Sigmoid colon (tissue), 6 donors: ENCODE measurements at regions not wholly inside any gene's neighbourhood (a gene's known extent, or its start where the extent isn't known, plus 50 kb on each side); places are given as distances from the start of the nearest gene placed in this dataset.
"Not testable (repeated sequence)": the region's sequence is repeated elsewhere in the genome, so short reads cannot be mapped to it uniquely, and the experiment has no call there.

Experiments
- DNase-seq: peaks from one replicate; pipeline ENCODE4 v3.0.0-alpha.2; 2019
- H3K27ac ChIP-seq, 4 donors: fragments of 200-600 bp; sonication (generic); one replicate each; pipeline ENCODE4 v1.5.1; 2016 to 2019; ENCODE audit warnings: mild to moderate bottlenecking in 1 of 4
- H3K27me3 ChIP-seq, 3 donors: fragments of 200-600 bp; sonication (generic); one replicate each; pipeline ENCODE4 v1.5.1; 2019; ENCODE audit warnings: mild to moderate bottlenecking in 1 of 3
- H3K36me3 ChIP-seq, 4 donors: fragments of 200-600 bp; sonication (generic); one replicate each; pipeline ENCODE4 v1.5.1; 2016 to 2019
- H3K4me1 ChIP-seq, 4 donors: fragments of 200-600 bp; sonication (generic); one replicate each; pipeline ENCODE4 v1.5.1; 2017 to 2019
- H3K4me3 ChIP-seq, 4 donors: fragments of 200-600 bp; sonication (generic); one replicate each; pipeline ENCODE4 v1.5.1; 2017 to 2019; ENCODE audit warnings: mild to moderate bottlenecking in 2 of 4, moderate library complexity in 1 of 4
- H3K9me3 ChIP-seq, 4 donors: fragments of 200-600 bp in 3 of 4; sonication (generic) in 3 of 4; one replicate each; pipeline versions ENCODE4 v1.5.1 to v1.6.1; 2013 to 2019
- EP300 ChIP-seq, 4 donors: sonication (generic); formaldehyde crosslinking; IDR thresholded peaks; one replicate each; pipeline ENCODE4 v1.6.1; 2017; ENCODE audit warnings: antibody characterized with exemption in 4 of 4
- POLR2A ChIP-seq, 2 donors: fragments of 450-650 bp; IDR thresholded peaks; one replicate each; pipeline ENCODE4 v1.6.1; 2016; ENCODE audit warnings: antibody characterized with exemption in 2 of 2, mild to moderate bottlenecking in 2 of 2, moderate library complexity in 2 of 2
- POLR2AphosphoS5 ChIP-seq, 4 donors: sonication (generic); formaldehyde crosslinking; IDR thresholded peaks; one replicate each; pipeline ENCODE4 v1.6.1; 2017; ENCODE audit warnings: antibody characterized with exemption in 4 of 4
- WGBS, 2 donors: extraction: QIAGEN DNeasy Blood & Tissue Kit; methylation state at CpG; one replicate each; pipeline ENCODE4 v1.1.7; 2013; 5-methylcytosine and 5-hydroxymethylcytosine counted together
- intact Hi-C: fragments of 100-400 bp; cut with DNase I; formaldehyde crosslinking; loops from one replicate; pipeline ENCODE4 v1.15.1; 2023
- TF ChIP-seq, protein P1 (sequence below), 4 experiments: fragments of 450-650 bp in 3 of 4; fragments of 200-600 bp in 1 of 4; IDR thresholded peaks; one replicate each; pipeline ENCODE4 v1.5.1; 2016 to 2019; ENCODE audit warnings: antibody characterized with exemption in 4 of 4, mild to moderate bottlenecking in 3 of 4, moderate library complexity in 2 of 4
- donor health status: healthy with polysubstance abuse.
- donor health status: healthy.

DNA sequence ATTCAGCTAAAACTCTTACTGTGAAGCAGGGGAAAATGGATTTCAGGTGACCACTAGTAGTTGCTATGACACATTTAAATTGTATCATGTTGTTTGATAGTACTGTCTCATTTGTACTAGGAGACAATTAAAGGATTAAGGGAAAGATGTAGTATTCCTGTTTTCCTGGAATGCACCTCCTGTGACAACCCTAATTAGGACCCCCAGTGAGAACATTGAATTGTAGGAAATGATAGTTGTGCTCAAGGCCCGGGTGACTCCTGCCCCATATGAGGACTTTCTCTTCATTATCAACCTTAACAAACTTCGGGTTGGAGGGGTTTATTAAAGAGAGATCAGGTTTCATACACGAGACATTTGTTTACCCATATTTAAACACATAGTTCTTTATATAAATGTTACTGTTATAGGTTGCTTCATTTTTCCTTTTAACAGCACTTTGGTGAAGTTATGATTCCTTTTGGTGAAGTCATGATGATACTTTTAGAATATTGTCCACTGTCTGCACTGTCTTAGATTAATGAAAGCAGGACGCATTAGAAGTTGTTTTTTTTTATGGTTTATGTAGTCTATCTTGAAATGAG lies 392.6 kb upstream of the NAALADL2 start:
- Histone ChIP-seq H3K9me3 (no peaks in the 10 kb centered on the region), H3K27ac (no peak overlapping the region), H3K4me3 (no peak overlapping the region), H3K36me3 (no peaks in the 10 kb centered on the region), H3K27me3 (no peaks in the 10 kb centered on the region), H3K4me1 (no peaks in the 10 kb centered on the region)
- intact Hi-C loops: no loop called here
- TF ChIP-seq, protein P1, sequence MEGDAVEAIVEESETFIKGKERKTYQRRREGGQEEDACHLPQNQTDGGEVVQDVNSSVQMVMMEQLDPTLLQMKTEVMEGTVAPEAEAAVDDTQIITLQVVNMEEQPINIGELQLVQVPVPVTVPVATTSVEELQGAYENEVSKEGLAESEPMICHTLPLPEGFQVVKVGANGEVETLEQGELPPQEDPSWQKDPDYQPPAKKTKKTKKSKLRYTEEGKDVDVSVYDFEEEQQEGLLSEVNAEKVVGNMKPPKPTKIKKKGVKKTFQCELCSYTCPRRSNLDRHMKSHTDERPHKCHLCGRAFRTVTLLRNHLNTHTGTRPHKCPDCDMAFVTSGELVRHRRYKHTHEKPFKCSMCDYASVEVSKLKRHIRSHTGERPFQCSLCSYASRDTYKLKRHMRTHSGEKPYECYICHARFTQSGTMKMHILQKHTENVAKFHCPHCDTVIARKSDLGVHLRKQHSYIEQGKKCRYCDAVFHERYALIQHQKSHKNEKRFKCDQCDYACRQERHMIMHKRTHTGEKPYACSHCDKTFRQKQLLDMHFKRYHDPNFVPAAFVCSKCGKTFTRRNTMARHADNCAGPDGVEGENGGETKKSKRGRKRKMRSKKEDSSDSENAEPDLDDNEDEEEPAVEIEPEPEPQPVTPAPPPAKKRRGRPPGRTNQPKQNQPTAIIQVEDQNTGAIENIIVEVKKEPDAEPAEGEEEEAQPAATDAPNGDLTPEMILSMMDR (IDR thresholded peaks at IDR 0.05): no peak
- TF ChIP-seq EP300 (IDR thresholded peaks at IDR 0.05) (no peak), POLR2AphosphoS5 (IDR thresholded peaks at IDR 0.05) (no peak), POLR2A (IDR thresholded peaks at IDR 0.05) (no peak)
- 73 to 74% methylated on average over 4 of the region's 4 CpGs for WGBS, 2 donors
- no peak for DNase-seq

DNA sequence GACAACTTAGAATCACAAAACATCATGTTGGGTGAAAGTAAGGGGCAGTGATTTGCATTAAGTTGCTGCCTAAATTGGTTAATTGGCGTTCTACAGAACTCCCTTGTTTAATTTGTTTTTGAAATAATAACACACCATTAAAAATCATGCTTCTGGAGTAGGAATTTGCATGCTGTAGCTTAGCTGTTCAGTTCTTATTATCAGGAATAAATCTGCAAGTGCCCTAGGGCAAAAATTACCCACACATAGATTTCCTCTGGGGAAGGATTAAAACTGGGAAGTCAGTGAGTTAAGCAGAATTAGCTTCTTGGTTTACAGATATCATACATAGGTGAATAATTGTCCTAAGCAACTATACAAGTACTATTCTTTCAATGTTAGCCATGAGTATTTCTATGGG lies 381.6 kb upstream of the NAALADL2 start:
- WGBS, 2 donors: 90% methylated on average over 1 of the region's 1 CpG
- TF ChIP-seq, protein P1 (IDR thresholded peaks at IDR 0.05): no peak
- TF ChIP-seq POLR2AphosphoS5 (IDR thresholded peaks at IDR 0.05) (no peak), POLR2A (IDR thresholded peaks at IDR 0.05) (no peak), EP300 (IDR thresholded peaks at IDR 0.05) (no peak)
- intact Hi-C loops: no loop called here
- Histone ChIP-seq H3K4me1 (no peaks in the 10 kb centered on the region), H3K4me3 (no peak overlapping the region), H3K27me3 (no peaks in the 10 kb centered on the region), H3K27ac (no peak overlapping the region), H3K9me3 (no peaks in the 10 kb centered on the region), H3K36me3 (no peaks in the 10 kb centered on the region)
- DNase-seq: no peak

DNA sequence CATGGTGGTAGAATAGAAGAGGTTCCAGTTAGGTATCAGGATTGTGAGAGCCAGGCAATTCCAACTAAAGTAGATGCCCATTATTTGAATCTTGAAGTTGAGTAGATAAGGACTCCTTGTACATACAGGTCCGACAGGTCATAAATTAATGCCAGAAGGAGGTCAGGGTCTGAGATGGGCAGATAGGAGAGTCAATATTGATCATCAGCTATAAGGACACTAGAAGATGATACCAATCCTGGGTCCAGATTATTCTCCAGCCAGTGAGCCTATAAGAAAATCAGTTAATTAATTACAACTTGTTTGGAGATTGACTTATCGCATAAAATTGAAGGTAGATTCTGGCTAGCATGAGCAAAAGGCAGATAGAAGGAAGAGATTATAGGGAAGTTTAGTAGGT lies 378.4 kb upstream of the NAALADL2 start:
- Histone ChIP-seq H3K27ac (no peak overlapping the region), H3K27me3 (no peaks in the 10 kb centered on the region), H3K9me3 (no peaks in the 10 kb centered on the region), H3K4me1 (no peaks in the 10 kb centered on the region), H3K4me3 (no peak overlapping the region), H3K36me3 (no peaks in the 10 kb centered on the region)
- DNase-seq: no peak
- intact Hi-C loops: no loop called here
- 93 to 98% methylated on average over 2 of the region's 2 CpGs for WGBS, 2 donors
- TF ChIP-seq POLR2A (IDR thresholded peaks at IDR 0.05) (no peak), EP300 (IDR thresholded peaks at IDR 0.05) (no peak), POLR2AphosphoS5 (IDR thresholded peaks at IDR 0.05) (no peak)
- TF ChIP-seq, protein P1 (IDR thresholded peaks at IDR 0.05): no peak

DNA sequence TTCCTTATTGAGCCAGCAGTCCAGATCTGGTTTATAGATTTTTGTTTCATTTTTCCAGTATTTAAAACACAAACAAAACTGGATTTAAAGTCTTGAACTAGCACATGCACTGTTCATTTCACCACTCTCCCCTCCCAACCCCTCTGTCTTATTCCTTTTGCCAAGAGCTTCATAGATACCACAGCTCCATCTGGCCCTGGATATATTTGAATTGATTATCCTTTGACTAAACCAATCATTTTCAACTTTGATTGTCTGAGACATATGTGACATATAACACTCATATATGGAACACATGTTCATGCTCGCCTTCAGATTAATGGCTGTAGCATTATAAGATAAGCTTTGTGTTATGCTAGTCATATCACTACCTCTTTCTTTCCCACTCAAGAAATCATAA lies 376.6 kb upstream of the NAALADL2 start:
- Histone ChIP-seq H3K27ac (no peak overlapping the region), H3K4me1 (no peaks in the 10 kb centered on the region), H3K36me3 (no peaks in the 10 kb centered on the region), H3K9me3 (no peaks in the 10 kb centered on the region), H3K27me3 (no peaks in the 10 kb centered on the region), H3K4me3 (no peak overlapping the region)
- intact Hi-C loops: no loop called here
- no peak for DNase-seq
- WGBS, 2 donors: 89 to 96% methylated on average over 1 of the region's 1 CpG
- TF ChIP-seq, protein P1 (IDR thresholded peaks at IDR 0.05): no peak
- no peak for TF ChIP-seq POLR2A (IDR thresholded peaks at IDR 0.05)
- no peak for TF ChIP-seq POLR2AphosphoS5 (IDR thresholded peaks at IDR 0.05)
- TF ChIP-seq EP300 (IDR thresholded peaks at IDR 0.05): no peak

DNA sequence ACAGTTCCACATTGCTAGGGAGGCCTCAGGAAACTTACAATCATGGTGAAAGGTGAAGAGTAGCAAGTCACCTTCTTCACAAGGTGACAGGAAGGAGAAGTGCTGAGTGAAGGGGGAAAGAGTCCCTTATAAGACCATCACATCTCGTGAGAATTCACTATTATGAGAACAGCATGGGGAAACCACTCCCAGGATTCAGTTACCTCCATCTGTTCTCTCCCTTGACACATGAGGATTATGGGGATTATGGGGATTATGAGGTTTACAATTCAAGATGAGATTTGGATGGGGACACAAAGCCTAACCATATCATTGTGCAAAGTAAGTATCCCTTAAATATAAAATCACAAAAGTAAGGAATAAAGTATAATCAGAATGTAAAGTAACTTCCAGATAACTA lies 375.9 kb upstream of the NAALADL2 start:
- Histone ChIP-seq H3K9me3 (no peaks in the 10 kb centered on the region), H3K27ac (no peak overlapping the region), H3K27me3 (no peaks in the 10 kb centered on the region), H3K4me3 (no peak overlapping the region), H3K4me1 (no peaks in the 10 kb centered on the region), H3K36me3 (no peaks in the 10 kb centered on the region)
- DNase-seq: no peak
- intact Hi-C loops: no loop called here
- 72 to 73% methylated on average over 1 of the region's 1 CpG for WGBS, 2 donors
- TF ChIP-seq POLR2AphosphoS5 (IDR thresholded peaks at IDR 0.05) (no peak), POLR2A (IDR thresholded peaks at IDR 0.05) (no peak), EP300 (IDR thresholded peaks at IDR 0.05) (no peak)
- TF ChIP-seq, protein P1 (IDR thresholded peaks at IDR 0.05): no peak

DNA sequence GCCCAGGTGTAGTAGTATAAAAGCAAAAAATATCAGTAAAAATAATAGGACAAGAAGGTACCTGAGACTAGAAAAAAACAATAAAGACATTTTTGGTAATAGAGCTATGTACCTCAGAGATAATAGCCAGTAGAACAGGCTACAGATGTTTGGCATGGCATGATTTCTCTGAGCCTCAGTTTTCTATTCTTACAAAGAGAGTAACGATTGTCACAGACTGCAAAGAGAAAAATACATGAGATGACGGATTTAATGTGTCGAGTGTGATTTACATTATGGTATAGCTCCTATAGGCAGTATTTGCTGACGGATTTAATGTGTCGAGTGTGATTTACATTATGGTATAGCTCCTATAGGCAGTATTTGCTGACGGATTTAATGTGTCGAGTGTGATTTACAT lies 375.3 kb upstream of the NAALADL2 start:
- H3K27ac ChIP-seq, H3K9me3 ChIP-seq, H3K27me3 ChIP-seq, H3K4me1 ChIP-seq, H3K36me3 ChIP-seq, intact Hi-C loops, H3K4me3 ChIP-seq, DNase-seq: not testable (repeated sequence)
- 94 to 96% methylated on average over 5 to 7 of the region's 7 CpGs for WGBS, 2 donors
